MCF 10A (cell line): ENCODE measurements at regions not wholly inside any gene's neighbourhood (a gene's known extent, or its start where the extent isn't known, plus 50 kb on each side); places are given as distances from the start of the nearest gene placed in this dataset.

Source experiments
- BruUV-seq: library from RNA; stranded (reverse); fragments of 400-500 nt; replicated peaks from 2 replicates; lab custom pipeline; 2021; lab: Mats Ljungman, UMichigan
- CTCF ChIA-PET: fragments of 300-600 bp; sonication (Branson Sonifier 250); formaldehyde crosslinking; extraction: SDS; loops from one replicate; lab custom pipeline; 2021; ENCODE audit warnings: antibody characterized with exemption, inconsistent platforms; lab: Yijun Ruan, JAX
- POLR2A ChIA-PET: fragments of 300-600, 350-650 bp; sonication (Branson Sonifier 250); formaldehyde crosslinking; extraction: SDS; loops from one replicate; lab custom pipeline; 2020; ENCODE audit warnings: antibody characterized with exemption, inconsistent platforms; lab: Yijun Ruan, JAX
- DNase-seq: peaks from one replicate; pipeline ENCODE4 v3.0.0-alpha.2; 2018; ENCODE audit not compliant: unreplicated experiment
- H3K27ac Mint-ChIP-seq: one replicate; pipeline ENCODE4 v1.8.0; 2022; ENCODE audit warnings: mild to moderate bottlenecking, low read depth, mixed read lengths; ENCODE audit not compliant: unreplicated experiment
- H3K27me3 Mint-ChIP-seq: one replicate; pipeline ENCODE4 v1.8.0; 2022; ENCODE audit warnings: mixed read lengths; ENCODE audit not compliant: insufficient read depth, unreplicated experiment
- H3K36me3 Mint-ChIP-seq: one replicate; pipeline ENCODE4 v1.8.0; 2022; ENCODE audit warnings: mild to moderate bottlenecking, moderate library complexity, mixed read lengths; ENCODE audit not compliant: insufficient read depth, unreplicated experiment
- H3K4me1 Mint-ChIP-seq: one replicate; pipeline ENCODE4 v1.8.0; 2022; ENCODE audit warnings: mixed read lengths; ENCODE audit not compliant: insufficient read depth, unreplicated experiment
- H3K4me3 Mint-ChIP-seq: one replicate; pipeline ENCODE4 v1.8.0; 2022; ENCODE audit warnings: mild to moderate bottlenecking, moderate library complexity, mixed read lengths; ENCODE audit not compliant: unreplicated experiment
- H3K9me3 Mint-ChIP-seq: one replicate; pipeline ENCODE4 v1.8.0; 2022; ENCODE audit warnings: mixed read lengths; ENCODE audit not compliant: unreplicated experiment
- intact Hi-C: fragments of 100-400 bp; cut with micrococcal nuclease; formaldehyde crosslinking; loops from 2 replicates; pipeline ENCODE4 v1.14.1; 2022
- TF ChIP-seq, protein P1 (sequence below): fragments of 200-600 bp; IDR thresholded peaks from one replicate; pipeline ENCODE4 v1.8.0; 2022; ENCODE audit warnings: antibody characterized with exemption, mild to moderate bottlenecking; ENCODE audit not compliant: unreplicated experiment

DNA sequence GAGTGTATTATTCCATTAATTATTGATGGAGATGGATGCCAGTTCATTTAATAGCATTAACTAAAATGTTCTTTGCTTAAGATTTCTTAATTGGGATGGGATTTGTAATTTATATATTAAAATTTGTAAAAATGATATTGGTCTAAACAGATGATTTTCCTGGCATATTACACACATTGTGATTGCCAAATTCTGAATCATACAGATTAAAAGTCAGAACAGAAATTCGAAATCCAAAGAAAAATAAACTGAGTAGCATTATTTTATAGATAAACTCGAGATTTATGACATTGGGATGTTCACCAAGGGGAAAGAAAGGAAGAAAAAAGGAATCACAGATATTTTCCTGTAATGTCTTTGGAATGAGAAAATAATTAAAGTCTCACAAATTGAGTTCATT lies 481.1 kb downstream of the CCER1 start:
- no TSS peak for BruUV-seq
- DNase-seq: no peak
- no peaks in the 10 kb centered on the region for H3K4me1 Mint-ChIP-seq
- TF ChIP-seq, protein P1, sequence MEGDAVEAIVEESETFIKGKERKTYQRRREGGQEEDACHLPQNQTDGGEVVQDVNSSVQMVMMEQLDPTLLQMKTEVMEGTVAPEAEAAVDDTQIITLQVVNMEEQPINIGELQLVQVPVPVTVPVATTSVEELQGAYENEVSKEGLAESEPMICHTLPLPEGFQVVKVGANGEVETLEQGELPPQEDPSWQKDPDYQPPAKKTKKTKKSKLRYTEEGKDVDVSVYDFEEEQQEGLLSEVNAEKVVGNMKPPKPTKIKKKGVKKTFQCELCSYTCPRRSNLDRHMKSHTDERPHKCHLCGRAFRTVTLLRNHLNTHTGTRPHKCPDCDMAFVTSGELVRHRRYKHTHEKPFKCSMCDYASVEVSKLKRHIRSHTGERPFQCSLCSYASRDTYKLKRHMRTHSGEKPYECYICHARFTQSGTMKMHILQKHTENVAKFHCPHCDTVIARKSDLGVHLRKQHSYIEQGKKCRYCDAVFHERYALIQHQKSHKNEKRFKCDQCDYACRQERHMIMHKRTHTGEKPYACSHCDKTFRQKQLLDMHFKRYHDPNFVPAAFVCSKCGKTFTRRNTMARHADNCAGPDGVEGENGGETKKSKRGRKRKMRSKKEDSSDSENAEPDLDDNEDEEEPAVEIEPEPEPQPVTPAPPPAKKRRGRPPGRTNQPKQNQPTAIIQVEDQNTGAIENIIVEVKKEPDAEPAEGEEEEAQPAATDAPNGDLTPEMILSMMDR: no peak
- POLR2A ChIA-PET: no interaction called here
- no peak overlapping the region for H3K27ac Mint-ChIP-seq
- no peaks in the 10 kb centered on the region for H3K27me3 Mint-ChIP-seq
- CTCF ChIA-PET: no interaction called here
- no peak overlapping the region for H3K4me3 Mint-ChIP-seq
- intact Hi-C loops: no loop called here
- no peaks in the 10 kb centered on the region for H3K36me3 Mint-ChIP-seq
- H3K9me3 Mint-ChIP-seq: no peaks in the 10 kb centered on the region

DNA sequence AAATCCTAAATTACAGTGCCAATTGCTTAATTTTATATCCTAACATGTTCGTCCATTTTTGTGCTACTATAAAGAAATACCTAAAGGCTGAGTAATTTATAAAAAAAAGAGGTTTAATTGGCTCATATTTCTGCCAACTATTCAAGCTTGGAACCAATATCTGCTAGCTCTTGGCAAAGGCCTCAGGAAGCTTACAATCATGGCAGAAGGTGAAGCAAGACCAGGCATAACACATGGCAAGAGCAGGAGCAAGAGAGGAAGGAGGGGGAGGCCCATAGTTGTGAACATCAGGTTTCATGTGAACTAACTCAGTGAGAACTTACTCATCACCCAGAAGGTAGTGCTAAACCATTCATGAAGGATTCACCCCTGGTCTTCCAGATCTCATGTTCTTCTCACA lies 494.3 kb downstream of the CCER1 start:
- H3K9me3 Mint-ChIP-seq: peaks cover 10% of the 10 kb centered on the region
- no peaks in the 10 kb centered on the region for H3K4me1 Mint-ChIP-seq
- POLR2A ChIA-PET: no interaction called here
- no peaks in the 10 kb centered on the region for H3K27me3 Mint-ChIP-seq
- H3K4me3 Mint-ChIP-seq: no peak overlapping the region
- CTCF ChIA-PET: interaction anchor here (0.5 to 0.7 kb wide), 2 partner anchors 274 to 376 kb away, joined by 4 read pairs; no protein-coding TSS in a partner anchor
- no peaks in the 10 kb centered on the region for H3K36me3 Mint-ChIP-seq
- peak; percentile 1 for DNase-seq
- H3K27ac Mint-ChIP-seq: no peak overlapping the region
- TF ChIP-seq, protein P1: no peak
- no TSS peak for BruUV-seq
- intact Hi-C loops: no loop called here

DNA sequence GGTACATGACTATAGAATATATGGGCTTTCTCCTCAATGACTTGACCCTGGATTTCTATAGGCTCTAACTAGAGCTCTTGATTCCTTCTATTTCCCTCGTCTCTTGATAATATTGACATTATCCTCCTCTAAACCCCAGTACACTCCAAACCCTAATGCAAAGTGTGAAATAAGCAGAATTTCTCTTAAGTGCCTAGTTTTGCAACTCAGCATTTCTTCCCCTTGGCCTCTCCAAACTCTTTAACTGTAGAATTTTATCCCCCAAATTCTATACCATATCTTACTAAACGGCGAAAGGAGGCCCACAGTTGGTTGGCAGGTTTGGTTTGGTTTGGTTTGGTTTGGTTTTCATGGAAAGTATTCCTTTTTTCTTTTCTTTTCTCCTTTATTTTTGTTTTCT lies 498.7 kb downstream of the CCER1 start:
- no peak overlapping the region for H3K4me3 Mint-ChIP-seq
- TF ChIP-seq, protein P1: no peak
- no peaks in the 10 kb centered on the region for H3K36me3 Mint-ChIP-seq
- H3K27ac Mint-ChIP-seq: no peak overlapping the region
- intact Hi-C loops: no loop called here
- CTCF ChIA-PET: interaction anchor here (0.6 kb wide), 1 partner anchor 913 kb away, joined by 4 read pairs; no protein-coding TSS in a partner anchor
- no peaks in the 10 kb centered on the region for H3K4me1 Mint-ChIP-seq
- peaks cover 10% of the 10 kb centered on the region for H3K9me3 Mint-ChIP-seq
- POLR2A ChIA-PET: interaction anchor here (0.7 kb wide), 1 partner anchor 203 kb away, joined by 3 read pairs; no protein-coding TSS in a partner anchor
- H3K27me3 Mint-ChIP-seq: no peaks in the 10 kb centered on the region
- DNase-seq: no peak
- BruUV-seq: no TSS peak

DNA sequence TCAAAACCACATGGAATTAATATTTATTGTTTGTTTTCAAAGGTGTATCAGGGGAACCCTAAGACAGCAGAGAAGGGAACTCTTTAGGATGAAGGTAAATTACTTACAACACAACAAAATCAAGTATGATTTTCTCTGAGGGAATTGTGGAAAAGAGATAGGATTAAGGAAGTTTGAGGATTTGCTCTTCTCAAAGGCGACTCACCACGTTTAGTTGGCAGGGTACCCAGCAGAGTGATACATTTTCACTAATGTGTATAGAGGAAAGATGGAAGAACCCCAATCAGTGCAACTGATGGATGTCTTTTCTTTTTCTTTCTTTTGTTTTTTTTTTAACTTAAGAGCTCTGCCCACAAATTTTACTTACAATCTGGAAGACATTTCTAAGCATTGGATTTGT lies 499.2 kb downstream of the CCER1 start:
- Mint-ChIP-seq H3K9me3 (peaks cover 10% of the 10 kb centered on the region), H3K4me3 (no peak overlapping the region), H3K4me1 (no peaks in the 10 kb centered on the region), H3K36me3 (no peaks in the 10 kb centered on the region), H3K27me3 (no peaks in the 10 kb centered on the region), H3K27ac (no peak overlapping the region)
- ChIA-PET POLR2A (no interaction called here), CTCF (interaction anchor here (0.6 kb wide), 1 partner anchor 913 kb away, joined by 4 read pairs; no protein-coding TSS in a partner anchor)
- no peak for DNase-seq
- intact Hi-C loops: no loop called here
- TF ChIP-seq, protein P1: no peak
- BruUV-seq: no TSS peak
